IMR-90 (cell line): ENCODE measurements at regions not wholly inside any gene's neighbourhood (a gene's known extent, or its start where the extent isn't known, plus 50 kb on each side); places are given as distances from the start of the nearest gene placed in this dataset.

Experiments
- ATAC-seq: fragments of 200-7000 bp; cut with Tn5 transposase; 2 replicates; pipeline ENCODE4 v1.9.1; 2020; ENCODE audit warnings: low read depth, mild to moderate bottlenecking, moderate library complexity
- BruUV-seq: library from RNA; stranded (reverse); fragments of 400-500 nt; replicated peaks from 2 replicates; lab custom pipeline; 2021; lab: Mats Ljungman, UMichigan
- CTCF ChIA-PET: fragments of 300-600 bp; formaldehyde crosslinking; extraction: SDS; loops from one replicate; lab custom pipeline; 2021; ENCODE audit warnings: antibody characterized with exemption; lab: Yijun Ruan, JAX
- POLR2A ChIA-PET: fragments of 300-600 bp; sonication (Branson Sonifier 250); formaldehyde crosslinking; loops from one replicate; lab custom pipeline; 2022; ENCODE audit warnings: antibody characterized with exemption; ENCODE audit not compliant: unreplicated experiment; lab: Charles Lee
- DNase-seq: peaks from one replicate; pipeline ENCODE4 v3.0.0; 2013
- H2AFZ ChIP-seq: replicated peaks from 2 replicates; pipeline ENCODE3; 2013; ENCODE audit warnings: low read length, mild to moderate bottlenecking; ENCODE audit not compliant: poor library complexity
- H2AK5ac ChIP-seq: 2 replicates; pipeline ENCODE4 v1.6.1; 2013; ENCODE audit warnings: low read depth, low read length, inconsistent platforms
- H2AK9ac ChIP-seq: replicated peaks from 2 replicates; pipeline ENCODE3; 2013; ENCODE audit warnings: mild to moderate bottlenecking, low read depth, low read length, moderate library complexity; ENCODE audit not compliant: poor library complexity
- H2BK120ac ChIP-seq: 2 replicates; pipeline ENCODE4 v1.6.1; 2013; ENCODE audit warnings: low read depth, low read length, inconsistent platforms
- H2BK15ac ChIP-seq: 3 replicates; pipeline ENCODE4 v1.6.1; 2013; ENCODE audit warnings: low read depth, low read length, inconsistent platforms
- H2BK20ac ChIP-seq: 2 replicates; pipeline ENCODE4 v1.6.1; 2013; ENCODE audit warnings: low read depth, mild to moderate bottlenecking, inconsistent platforms, low read length, moderate library complexity
- H2BK5ac ChIP-seq: 2 replicates; pipeline ENCODE4 v1.6.1; 2013; ENCODE audit warnings: mild to moderate bottlenecking, low read depth, low read length, inconsistent platforms; ENCODE audit not compliant: poor library complexity, severe bottlenecking
- H3K14ac ChIP-seq: replicated peaks from 2 replicates; pipeline ENCODE4 v1.6.1; 2013; ENCODE audit warnings: low read depth, low read length, inconsistent platforms
- H3K18ac ChIP-seq: 2 replicates; pipeline ENCODE4 v1.6.1; 2013; ENCODE audit warnings: low read depth, low read length, control low read depth
- H3K23ac ChIP-seq: 2 replicates; pipeline ENCODE4 v1.6.1; 2013; ENCODE audit warnings: low read depth, low read length, inconsistent platforms
- H3K27ac ChIP-seq: 2 replicates; pipeline ENCODE4 v1.5.1; 2013; ENCODE audit warnings: mild to moderate bottlenecking, control low read depth, low read length; ENCODE audit not compliant: insufficient read depth
- H3K27me3 ChIP-seq: 2 replicates; pipeline ENCODE4 v1.6.1; 2013; ENCODE audit warnings: low read length; ENCODE audit not compliant: control insufficient read depth, insufficient read depth
- H3K36me3 ChIP-seq: 2 replicates; pipeline ENCODE4 v1.6.1; 2013; ENCODE audit warnings: low read length, mixed read lengths; ENCODE audit not compliant: control insufficient read depth, insufficient read depth
- H3K4ac ChIP-seq: 2 replicates; pipeline ENCODE4 v1.6.1; 2013; ENCODE audit warnings: low read depth, low read length, inconsistent platforms
- H3K4me1 ChIP-seq: 2 replicates; pipeline ENCODE4 v1.6.1; 2013; ENCODE audit warnings: low read length, mixed read lengths; ENCODE audit not compliant: control insufficient read depth, insufficient read depth
- H3K4me2 ChIP-seq: 2 replicates; pipeline ENCODE4 v1.6.1; 2013; ENCODE audit warnings: low read depth, mild to moderate bottlenecking, control low read depth, low read length, moderate library complexity
- H3K4me3 ChIP-seq: 2 replicates; pipeline ENCODE4 v1.5.1; 2013; ENCODE audit warnings: low read depth, mild to moderate bottlenecking, control low read depth, low read length, moderate library complexity; ENCODE audit not compliant: insufficient read depth
- H3K56ac ChIP-seq: 2 replicates; pipeline ENCODE4 v1.6.1; 2013; ENCODE audit warnings: low read length, inconsistent platforms; ENCODE audit not compliant: insufficient read depth; ENCODE audit errors: extremely low read depth
- H3K79me1 ChIP-seq, 2 experiments: 2 replicates each; pipeline ENCODE4 v1.6.1; 2013; ENCODE audit warnings: low read length in 2 of 2, inconsistent platforms in 1 of 2, low read depth in 1 of 2
- H3K9ac ChIP-seq: 2 replicates; pipeline ENCODE4 v1.6.1; 2013; ENCODE audit warnings: low read depth, low read length, control low read depth
- H3K9me1 ChIP-seq: 2 replicates; pipeline ENCODE4 v1.6.1; 2013; ENCODE audit warnings: low read length, inconsistent platforms; ENCODE audit not compliant: insufficient read depth
- H3K9me3 ChIP-seq: 2 replicates; pipeline ENCODE4 v1.6.1; 2013; ENCODE audit warnings: low read length; ENCODE audit not compliant: control insufficient read depth, insufficient read depth
- H4K20me1 ChIP-seq: 2 replicates; pipeline ENCODE4 v1.6.1; 2013; ENCODE audit warnings: low read length, inconsistent platforms; ENCODE audit not compliant: insufficient read depth
- H4K5ac ChIP-seq: 2 replicates; pipeline ENCODE4 v1.6.1; 2013; ENCODE audit warnings: mild to moderate bottlenecking, low read depth, low read length, control low read depth
- H4K8ac ChIP-seq, 2 experiments: 2 replicates each; pipeline ENCODE4 v1.6.1; 2013; ENCODE audit warnings: low read depth in 2 of 2, low read length in 2 of 2, control low read depth in 1 of 2, inconsistent platforms in 1 of 2
- H4K91ac ChIP-seq: 2 replicates; pipeline ENCODE4 v1.6.1; 2013; ENCODE audit warnings: low read depth, low read length, inconsistent platforms; ENCODE audit not compliant: insufficient read depth
- CHD1 ChIP-seq: IDR thresholded peaks from 2 replicates; pipeline ENCODE4 v1.6.1; 2012; ENCODE audit warnings: low read depth, low read length, improper control_type of control experiment
- RAD21 ChIP-seq: IDR thresholded peaks from 2 replicates; pipeline ENCODE4 v1.6.1; 2012; ENCODE audit warnings: low read length, improper control_type of control experiment
- RCOR1 ChIP-seq: IDR thresholded peaks from 2 replicates; pipeline ENCODE4 v1.6.1; 2012; ENCODE audit warnings: mild to moderate bottlenecking, low read length, improper control_type of control experiment; ENCODE audit not compliant: insufficient replicate concordance
- RFX5 ChIP-seq: IDR thresholded peaks from 2 replicates; pipeline ENCODE4 v1.8.0; 2012; ENCODE audit warnings: low read depth, mild to moderate bottlenecking, low read length, moderate library complexity
- WGBS, 2 experiments: methylation state at CpG; one replicate each; pipeline versions ENCODE4 v1.1.5 to v1.1.7; 2013; ENCODE audit warnings: missing lambda C conversion rate in 2 of 2; ENCODE audit not compliant: insufficient read length in 1 of 2; ENCODE audit errors: extremely low coverage in 2 of 2; 5-methylcytosine and 5-hydroxymethylcytosine counted together
- dilution Hi-C: fragments of 300-500 bp; cut with HindIII; formaldehyde crosslinking; loops from one replicate; pipeline ENCODE4 v1.14.3; 2018; ENCODE audit warnings: low sequenced_read_pairs; ENCODE audit not compliant: unreplicated experiment
- in situ Hi-C: fragments of 300-500 bp; cut with MboI; formaldehyde crosslinking; loops from 3 replicates; pipeline ENCODE4 v1.14.3; 2019; ENCODE audit warnings: low sequenced_read_pairs, inconsistent platforms, mixed read lengths
- intact Hi-C: fragments of 100-400 bp; cut with micrococcal nuclease; formaldehyde crosslinking; loops from 2 replicates; pipeline ENCODE4 v1.10.0; 2022
- TF ChIP-seq, protein P1 (sequence below): fragments of 150-350 bp; IDR thresholded peaks from 2 replicates; pipeline ENCODE4 v1.6.1; 2016; ENCODE audit warnings: low read depth, mild to moderate bottlenecking, low read length, moderate library complexity, borderline replicate concordance

DNA sequence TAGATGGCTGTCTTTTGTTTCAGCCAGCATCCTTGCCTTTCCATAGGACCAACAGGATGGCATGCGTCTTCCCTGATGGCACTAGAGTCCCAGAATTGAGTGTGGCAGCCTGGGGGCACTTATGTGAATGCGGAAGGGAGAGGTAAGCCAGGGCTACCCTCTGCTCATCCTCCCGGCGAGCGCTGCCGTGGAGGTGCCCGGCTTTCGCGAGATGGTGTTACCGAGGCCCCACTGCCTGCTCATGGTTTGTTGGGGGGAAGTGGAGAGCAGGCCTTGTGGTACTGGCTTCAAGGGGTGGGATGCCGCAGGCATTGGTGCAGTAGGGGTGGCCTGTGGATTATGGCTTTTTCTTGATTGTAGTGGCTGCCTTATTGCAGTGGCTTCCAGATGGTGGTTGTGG lies 174.3 kb downstream of the AACS start:
- peaks cover 5% of the 10 kb centered on the region; the same call in 1 of the 2 replicates for H3K9me3 ChIP-seq
- no peaks in the 10 kb centered on the region for H3K79me1 ChIP-seq
- H2AFZ ChIP-seq: no peak overlapping the region
- no peak overlapping the region for H3K27ac ChIP-seq
- TF ChIP-seq CHD1 (no peak), RFX5 (no peak), RCOR1 (no peak), RAD21 (no peak)
- TF ChIP-seq, protein P1, sequence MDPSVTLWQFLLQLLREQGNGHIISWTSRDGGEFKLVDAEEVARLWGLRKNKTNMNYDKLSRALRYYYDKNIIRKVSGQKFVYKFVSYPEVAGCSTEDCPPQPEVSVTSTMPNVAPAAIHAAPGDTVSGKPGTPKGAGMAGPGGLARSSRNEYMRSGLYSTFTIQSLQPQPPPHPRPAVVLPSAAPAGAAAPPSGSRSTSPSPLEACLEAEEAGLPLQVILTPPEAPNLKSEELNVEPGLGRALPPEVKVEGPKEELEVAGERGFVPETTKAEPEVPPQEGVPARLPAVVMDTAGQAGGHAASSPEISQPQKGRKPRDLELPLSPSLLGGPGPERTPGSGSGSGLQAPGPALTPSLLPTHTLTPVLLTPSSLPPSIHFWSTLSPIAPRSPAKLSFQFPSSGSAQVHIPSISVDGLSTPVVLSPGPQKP: no peak
- H3K27me3 ChIP-seq: no peaks in the 10 kb centered on the region
- no TSS peak for BruUV-seq
- H2BK120ac ChIP-seq: no peak overlapping the region
- no peak overlapping the region for H2BK5ac ChIP-seq
- H3K4me1 ChIP-seq: no peaks in the 10 kb centered on the region
- H3K56ac ChIP-seq: no peak overlapping the region
- H3K14ac ChIP-seq: no peak overlapping the region
- no peak overlapping the region for H3K4ac ChIP-seq
- H4K91ac ChIP-seq: no peak overlapping the region
- no peak for DNase-seq
- H4K8ac ChIP-seq: no peak overlapping the region
- in situ Hi-C loops: no loop called here
- intact Hi-C loops: no loop called here
- no CpG with 5 or more reads among the region's 11 CpGs for WGBS, 2 experiments
- H3K4me3 ChIP-seq: no peak overlapping the region
- no peak overlapping the region for H4K5ac ChIP-seq
- POLR2A ChIA-PET: no interaction called here
- no peaks in the 10 kb centered on the region for H3K9me1 ChIP-seq
- H3K18ac ChIP-seq: no peak overlapping the region
- no peak overlapping the region for H2BK20ac ChIP-seq
- H3K23ac ChIP-seq: no peak overlapping the region
- no peaks in the 10 kb centered on the region for H4K20me1 ChIP-seq
- CTCF ChIA-PET: no interaction called here
- dilution Hi-C loops: no loop called here
- no peaks in the 10 kb centered on the region for H3K36me3 ChIP-seq
- no peak overlapping the region for H2AK9ac ChIP-seq
- no peak for ATAC-seq
- H2AK5ac ChIP-seq: no peak overlapping the region
- no peak overlapping the region for H3K9ac ChIP-seq
- H2BK15ac ChIP-seq: no peak overlapping the region
- H3K4me2 ChIP-seq: no peak overlapping the region
